ENCODE measurements at regions not wholly inside any gene's neighbourhood (a gene's known extent, or its start where the extent isn't known, plus 50 kb on each side); places are given as distances from the start of the nearest gene placed in this dataset.

DNA sequence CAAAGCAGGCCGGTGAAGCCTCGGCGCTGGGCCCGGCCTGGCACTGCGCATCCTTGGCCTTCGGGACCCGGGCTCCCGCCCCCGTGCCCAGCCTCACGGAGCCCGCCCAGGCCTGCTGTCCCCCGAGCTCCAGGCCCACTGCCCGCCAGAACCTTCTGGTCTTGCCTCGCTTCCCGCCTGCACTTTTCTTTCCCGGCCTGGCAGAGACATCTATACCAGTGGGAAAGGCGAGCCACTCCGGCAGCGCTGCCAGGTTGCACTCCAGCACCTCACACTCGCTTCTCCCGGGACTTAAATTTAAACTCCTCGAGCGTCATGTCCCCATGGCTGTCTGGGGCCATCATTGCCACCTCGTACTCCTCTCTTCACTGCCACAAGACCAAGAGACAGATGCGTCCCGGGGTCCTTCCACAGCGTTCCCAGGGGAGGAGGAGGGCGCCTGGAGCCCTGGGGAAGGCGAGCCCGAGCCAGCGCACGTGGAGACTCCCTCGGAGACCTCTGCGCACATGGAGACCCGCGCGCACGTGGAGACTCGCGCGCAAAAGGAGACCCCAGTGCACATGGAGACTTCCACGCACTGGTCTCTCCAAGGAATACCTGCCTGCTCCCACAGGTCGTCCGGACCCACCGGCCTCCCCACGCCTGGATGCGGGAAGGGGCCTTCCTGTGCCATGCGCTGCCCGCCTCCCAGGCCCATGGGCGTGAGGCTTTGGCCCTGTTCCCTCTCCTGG is 253.1 kb upstream of the SALL3 start:
- no peak for DNase-seq (ENCODE audit: low read depth)

GRCh38 chr18:78727057-78727739 is 252.4 kb upstream of the SALL3 start:
- no peak for DNase-seq (ENCODE audit: low read depth)

GRCh38 chr18:78727877-78728783 is 251.5 kb upstream of the SALL3 start:
- DNase-seq (ENCODE audit: low read depth): no peak

- no peak for DNase-seq (ENCODE audit: low read depth)
Measured at GRCh38 chr18:78728784-78729467, 250.7 kb upstream of the SALL3 start.

DNA sequence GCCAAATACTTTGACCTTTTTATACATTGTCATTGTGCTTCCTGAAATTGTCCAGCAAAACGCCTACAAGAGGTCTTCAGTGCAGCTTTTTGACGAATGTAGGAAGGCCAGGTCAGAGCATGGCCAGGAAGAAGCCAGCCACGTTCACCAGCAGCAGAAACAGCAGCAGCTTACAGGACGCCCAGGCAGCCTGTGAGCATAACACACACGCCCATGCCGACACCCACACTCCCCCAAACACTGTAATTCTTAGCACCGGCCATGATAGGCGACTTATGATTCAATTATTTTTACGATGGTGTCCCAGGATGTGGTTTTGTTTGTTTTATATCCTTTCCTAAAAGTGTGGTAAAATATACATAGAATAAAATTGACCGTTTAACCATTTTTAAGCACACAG is 249.1 kb upstream of the SALL3 start:
- no peak for DNase-seq (ENCODE audit: low read depth)

- DNase-seq (ENCODE audit: low read depth): no peak
Measured at GRCh38 chr18:78731016-78731397, 248.6 kb upstream of the SALL3 start.

- DNase-seq (ENCODE audit: low read depth): no peak
Measured at GRCh38 chr18:78731398-78732032, 248.1 kb upstream of the SALL3 start.

- no peak for DNase-seq (ENCODE audit: low read depth)
Measured at GRCh38 chr18:78732273-78733210, 247.1 kb upstream of the SALL3 start.

DNA sequence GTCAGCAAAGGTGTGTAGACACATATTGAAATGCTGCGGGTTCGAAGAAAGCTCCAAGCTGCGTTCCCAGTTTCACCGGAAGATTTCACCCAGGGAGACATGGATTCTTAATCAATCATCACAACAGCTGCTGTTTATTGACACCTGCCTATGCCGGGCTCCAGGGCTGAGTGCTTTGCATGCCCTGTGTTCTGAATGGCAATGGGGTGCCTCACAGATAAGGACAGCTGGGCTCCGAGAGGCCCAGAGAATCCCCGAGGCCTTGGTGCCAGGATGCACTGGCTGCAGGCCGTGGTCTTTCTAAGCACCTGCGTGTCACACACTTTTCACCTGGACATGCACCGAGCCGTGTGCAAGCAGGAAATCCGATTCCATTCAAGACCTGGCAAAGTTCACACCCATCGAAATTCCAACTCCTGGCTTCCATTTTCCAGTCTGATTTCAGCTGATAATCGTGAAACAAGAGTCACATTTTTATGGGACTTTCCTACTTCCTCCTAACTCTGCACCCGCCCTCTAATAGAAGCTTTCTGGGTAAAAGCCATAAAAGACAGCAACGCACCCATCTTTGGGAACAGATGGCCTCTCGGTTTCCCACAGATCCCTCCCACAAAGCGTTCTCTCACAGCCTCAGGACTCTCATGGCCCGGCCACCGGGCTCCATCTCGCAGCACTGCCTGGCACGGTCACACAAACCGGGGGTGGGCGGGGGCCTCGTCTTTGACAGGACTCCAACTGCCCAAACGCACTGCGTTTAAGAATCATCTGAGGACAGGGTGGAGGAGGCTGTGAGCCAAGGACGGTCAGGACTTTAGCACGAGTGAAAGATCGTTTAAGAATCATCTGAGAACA is 245.6 kb upstream of the SALL3 start:
- no peak for DNase-seq (ENCODE audit: low read depth)

- no peak for DNase-seq (ENCODE audit: low read depth)
Measured at GRCh38 chr18:78734614-78734945, 245.0 kb upstream of the SALL3 start.

DNA sequence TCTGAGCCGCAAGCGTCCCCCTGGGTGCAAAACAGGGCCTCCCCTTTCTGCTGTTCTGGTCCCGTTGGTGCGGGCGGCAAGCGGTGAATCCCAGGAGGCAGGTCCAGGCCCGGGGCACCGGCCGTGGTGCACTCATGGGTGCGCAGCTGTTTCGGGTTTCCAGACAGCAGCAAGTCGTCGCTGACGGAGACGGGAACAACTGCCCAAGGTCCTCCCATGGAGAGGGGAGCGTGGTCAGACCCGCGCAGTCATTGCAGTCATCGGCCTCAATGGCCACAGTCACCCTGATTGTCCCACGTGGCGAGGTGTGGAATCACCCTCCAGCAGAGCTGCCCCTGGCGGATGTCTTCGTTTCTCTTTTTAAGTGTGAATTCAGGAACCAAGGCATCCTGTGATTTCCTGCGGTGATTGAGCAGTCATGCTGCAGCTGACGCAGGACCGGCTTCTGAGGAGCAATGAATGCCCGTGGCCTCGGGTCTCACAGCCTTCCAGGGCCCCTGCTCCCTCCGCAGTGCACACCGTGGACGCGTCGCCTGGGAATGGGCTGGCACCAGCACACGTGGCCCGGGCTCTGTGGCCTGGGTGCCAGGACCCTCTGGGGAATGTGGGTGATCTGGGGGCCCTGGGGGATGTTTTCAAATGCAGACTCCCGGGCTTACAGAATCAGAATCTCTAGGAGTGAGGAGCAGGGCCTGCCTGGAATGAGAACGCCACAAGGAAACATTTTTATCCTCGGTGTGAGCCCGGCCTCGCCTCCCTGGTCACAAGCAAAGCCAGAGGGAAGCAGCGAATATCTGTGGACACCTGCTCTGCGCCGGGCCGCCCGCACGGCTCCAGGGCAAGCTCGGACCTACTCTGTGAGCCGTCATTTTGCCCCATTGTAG is 244.2 kb upstream of the SALL3 start:
- no peak for DNase-seq (ENCODE audit: low read depth)

DNA sequence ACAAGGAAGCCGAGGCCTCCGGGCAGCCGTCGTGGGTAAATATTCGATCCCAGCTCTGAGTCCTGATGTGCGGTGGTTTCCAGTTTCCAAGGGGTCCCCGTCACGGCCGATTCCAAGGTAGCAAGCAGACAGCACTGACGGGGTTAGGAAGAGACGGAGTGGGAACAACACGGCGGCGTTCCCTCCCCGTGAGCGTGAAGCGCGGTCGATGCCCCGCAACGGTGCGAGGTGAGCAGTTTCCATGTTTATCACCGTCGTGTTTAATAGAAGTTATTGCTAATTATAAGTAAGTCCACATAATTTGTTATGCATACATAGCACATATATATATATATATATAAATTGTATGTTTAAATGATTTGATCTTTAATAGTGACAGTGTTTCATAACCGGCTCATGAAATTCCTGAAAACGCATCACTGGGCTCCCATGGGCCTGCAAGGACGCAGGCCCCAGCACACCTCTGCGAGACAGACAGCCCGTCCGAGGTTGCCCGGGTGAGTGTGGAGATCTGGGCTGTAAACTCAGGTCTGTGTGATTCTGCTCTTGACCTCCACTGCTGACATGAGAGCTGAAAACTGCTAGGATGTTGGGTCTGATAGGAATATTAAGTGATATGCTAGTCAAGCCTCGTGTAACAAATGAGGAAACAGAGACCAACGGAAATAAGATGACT is 243.5 kb upstream of the SALL3 start:
- DNase-seq (ENCODE audit: low read depth): no peak

- no peak for DNase-seq (ENCODE audit: low read depth)
Measured at GRCh38 chr18:78737006-78737915, 242.4 kb upstream of the SALL3 start.

DNA sequence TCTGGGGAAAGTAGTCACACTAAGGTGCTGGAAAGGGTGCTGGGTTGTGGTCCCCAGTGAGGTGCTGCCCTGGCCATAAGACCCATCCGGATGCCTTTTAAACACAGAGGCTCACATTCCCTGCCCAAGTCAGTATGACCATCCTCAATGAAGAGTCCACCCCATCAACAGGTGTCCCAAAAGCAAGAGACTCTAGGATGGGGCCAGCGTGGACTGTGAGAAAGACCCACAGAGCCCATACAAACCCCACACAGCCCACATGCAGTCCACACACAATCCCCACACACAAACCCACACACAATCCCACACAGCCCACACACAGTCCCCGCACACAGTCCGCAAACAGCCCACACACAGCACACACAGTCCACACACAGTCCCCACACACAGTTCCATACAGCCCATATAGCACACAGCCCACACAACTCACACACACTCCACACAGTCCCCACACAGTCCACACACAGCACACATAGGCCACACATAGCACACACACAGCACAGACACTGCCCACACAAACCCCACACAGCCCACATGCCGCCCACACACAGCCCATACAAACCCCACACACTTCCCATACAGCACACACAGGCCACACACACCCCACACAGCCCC is 241.4 kb upstream of the SALL3 start:
- DNase-seq (ENCODE audit: low read depth): no peak

DNA sequence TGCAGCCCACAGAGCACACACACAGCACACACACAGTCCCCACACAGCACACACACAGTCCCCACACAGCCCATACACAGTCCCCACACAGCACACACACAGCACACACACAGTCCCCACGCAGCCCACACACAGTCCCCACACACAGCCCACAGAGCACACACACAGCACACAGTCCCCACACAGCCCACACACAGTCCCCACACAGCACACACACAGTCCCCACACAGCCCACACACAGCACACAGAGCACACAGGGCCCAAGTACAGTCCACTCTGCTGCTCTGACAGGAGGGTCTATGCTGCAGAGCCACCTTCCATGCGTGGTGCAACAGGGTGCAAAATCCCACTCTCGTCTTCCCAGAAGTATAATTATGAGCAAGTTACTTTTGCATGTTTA is 240.5 kb upstream of the SALL3 start:
- DNase-seq (ENCODE audit: low read depth): no peak

GRCh38 chr18:78739882-78740677 is 239.5 kb upstream of the SALL3 start:
- no peak for DNase-seq (ENCODE audit: low read depth)
